COLO668 (cell line): ENCODE measurements at regions not wholly inside any gene's neighbourhood (a gene's known extent, or its start where the extent isn't known, plus 50 kb on each side); places are given as distances from the start of the nearest gene placed in this dataset.

ENCODE experiments used
- DNase-seq: peaks from one replicate; lab custom pipeline; 2025; ENCODE audit not compliant: unreplicated experiment; lab: John Stamatoyannopoulos, UW

DNA sequence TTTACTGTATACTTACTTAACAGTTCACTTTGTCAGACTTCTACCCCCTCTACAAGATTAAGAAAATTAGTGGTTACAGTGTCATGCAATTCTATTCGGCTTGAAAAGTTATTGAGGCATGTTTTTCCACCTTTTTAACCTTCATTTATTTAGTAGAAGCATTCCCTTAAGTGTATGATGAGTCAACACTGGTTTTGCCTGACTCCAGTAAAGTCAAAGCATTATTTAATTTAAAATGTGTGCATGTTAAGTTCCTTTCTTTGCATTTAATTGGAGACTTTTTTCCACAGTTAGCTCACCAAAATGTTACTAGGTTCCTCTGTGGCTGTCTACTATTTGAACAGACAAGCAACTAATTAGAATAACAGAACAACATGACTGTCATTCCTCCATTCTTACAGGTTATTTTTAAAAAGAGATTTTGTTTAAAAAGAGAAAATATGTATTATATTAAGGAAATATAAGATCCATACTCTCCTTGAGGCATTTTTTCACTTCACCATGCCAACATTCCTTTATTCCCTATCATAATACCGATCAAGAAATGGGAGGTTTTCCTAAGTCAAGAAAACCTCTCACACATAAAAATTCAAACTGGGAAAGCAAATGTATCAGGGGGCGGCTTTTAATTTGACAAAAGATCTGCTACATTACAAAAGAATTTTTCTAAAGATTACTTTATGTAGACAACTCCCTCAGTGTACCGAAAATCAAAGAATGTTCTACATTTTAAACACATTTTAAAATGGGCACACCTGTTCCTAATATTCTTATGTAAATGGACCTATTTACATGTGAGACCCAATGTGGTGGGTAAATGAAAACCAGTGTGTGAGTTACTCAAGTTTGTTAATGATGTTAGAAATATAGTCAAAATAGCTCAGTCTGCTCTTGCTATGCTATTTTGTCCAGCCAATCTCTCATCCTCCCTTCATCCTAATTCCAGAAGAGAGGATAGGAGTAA lies 361.2 kb downstream of the UTRN start:
- DNase-seq, result no peak

DNA sequence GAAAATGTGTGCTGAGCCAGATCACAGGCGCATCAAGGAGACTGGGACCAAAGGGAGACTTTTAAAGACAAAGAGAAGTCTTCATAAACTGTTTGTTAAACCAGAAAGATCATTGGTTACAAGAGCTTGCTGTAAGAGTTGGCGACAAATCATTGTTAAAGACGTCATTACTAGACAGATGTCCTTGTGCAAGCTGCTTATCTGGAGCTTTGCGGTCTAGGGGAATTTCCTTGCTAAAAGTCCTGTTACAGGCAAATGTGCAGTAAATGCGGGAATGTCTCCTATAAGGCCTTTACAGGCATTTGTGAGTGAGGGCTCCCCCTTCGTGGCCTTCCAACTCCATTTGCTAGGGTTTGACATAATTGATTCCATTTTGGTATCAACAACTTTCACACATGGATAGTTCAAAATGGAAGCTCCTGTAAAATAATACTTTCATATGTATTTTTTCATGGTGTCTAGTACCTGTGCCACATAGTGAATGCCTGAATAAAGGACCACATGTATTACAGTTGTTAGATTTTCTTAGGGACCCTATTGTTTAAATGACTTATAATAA lies 362.4 kb downstream of the UTRN start:
- DNase-seq, result no peak

DNA sequence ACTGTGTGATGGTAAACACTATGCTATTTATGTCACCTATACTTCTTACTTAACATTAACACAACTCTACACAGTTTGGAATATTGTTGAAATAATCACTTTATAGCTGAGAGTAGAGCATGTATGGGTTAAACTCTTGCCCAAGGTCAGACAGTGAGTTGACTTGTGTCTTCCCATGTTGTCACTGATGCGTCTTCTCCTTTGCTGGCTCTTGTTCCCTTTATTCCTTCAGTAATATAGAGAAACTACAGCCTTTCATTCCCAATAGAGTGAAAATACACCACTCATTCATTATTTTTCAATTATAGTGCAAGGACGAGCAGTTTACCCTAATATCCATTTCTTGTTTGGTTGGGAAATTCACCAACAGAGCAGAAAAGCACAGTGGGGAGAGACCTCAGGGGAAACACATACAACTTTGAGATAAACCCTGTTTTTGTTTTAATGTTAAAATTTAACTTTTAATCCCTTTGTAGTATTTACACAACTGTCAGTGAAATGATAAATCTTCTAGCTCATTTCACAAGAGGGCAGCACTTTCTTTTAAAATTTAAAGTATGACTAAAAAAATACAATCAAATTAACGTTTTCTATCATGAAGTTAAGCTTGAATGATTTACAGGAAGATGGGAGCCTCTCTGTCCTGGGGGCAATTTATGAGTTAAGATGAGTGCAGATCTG lies 363.0 kb downstream of the UTRN start:
- DNase-seq, result no peak

DNA sequence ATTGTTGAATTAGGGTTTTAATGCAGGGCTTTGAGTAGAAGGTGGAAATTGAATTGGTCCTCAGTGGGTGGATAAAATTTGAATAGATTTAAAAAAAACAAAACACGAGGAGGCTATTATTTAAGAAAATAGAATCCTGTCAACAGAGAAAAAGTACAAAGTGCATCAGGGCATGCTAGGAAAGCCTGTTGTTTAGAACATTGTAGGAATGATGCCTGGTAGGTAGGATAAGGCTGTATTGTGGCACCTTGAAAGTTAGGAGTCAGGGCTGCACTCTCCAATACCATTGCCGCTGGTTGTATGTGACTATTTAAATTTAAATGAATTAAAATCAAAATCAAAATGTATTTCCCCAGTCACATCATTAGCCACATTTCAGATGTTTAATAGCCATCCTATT lies 363.9 kb downstream of the UTRN start:
- no peak for DNase-seq

DNA sequence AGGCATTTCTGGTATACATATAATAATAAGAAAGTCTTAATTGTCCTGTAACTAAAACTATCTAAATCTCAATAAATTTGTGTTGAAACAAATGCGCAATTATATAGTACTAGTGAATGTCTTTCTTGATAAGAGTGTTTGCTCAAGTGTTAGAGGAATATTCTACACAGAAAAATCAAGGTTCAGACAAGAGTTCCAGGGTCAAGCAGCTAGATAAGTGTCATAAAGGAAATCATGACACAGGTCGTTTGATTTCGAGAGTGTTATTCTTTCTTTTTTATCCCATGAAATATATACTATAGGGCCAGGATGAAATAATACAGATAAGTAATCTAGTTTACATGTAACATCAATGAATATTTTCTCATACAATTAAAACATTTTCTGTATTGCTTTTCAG lies 366.1 kb downstream of the UTRN start:
- no peak for DNase-seq

DNA sequence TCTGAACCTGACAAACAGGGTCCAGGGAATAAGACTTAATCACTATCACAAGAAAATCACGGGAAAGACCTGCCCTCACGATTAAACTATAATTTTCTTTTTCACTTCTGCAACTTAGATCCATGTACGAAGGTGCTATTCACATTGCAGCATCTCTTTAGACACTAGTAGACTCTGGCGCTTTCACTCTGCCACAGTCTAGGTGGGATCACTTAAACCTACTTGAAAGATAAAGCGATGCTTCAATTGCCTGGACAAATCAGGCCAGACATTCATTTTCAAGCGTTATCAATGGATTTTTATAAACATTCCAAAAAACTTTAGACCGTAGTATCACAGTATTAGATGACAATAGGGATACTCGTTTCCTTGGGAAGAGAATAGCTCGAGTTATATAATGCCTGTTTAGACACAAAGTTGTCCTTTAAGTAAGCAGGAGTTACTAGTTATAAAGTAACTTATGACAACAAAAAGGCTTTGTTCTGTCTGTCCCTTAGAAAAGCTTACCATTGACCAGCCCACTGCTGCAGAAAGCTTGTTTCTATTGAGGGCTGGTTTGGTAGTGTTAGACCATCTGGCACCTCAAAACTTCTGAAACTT lies 367.3 kb downstream of the UTRN start:
- DNase-seq, result no peak

DNA sequence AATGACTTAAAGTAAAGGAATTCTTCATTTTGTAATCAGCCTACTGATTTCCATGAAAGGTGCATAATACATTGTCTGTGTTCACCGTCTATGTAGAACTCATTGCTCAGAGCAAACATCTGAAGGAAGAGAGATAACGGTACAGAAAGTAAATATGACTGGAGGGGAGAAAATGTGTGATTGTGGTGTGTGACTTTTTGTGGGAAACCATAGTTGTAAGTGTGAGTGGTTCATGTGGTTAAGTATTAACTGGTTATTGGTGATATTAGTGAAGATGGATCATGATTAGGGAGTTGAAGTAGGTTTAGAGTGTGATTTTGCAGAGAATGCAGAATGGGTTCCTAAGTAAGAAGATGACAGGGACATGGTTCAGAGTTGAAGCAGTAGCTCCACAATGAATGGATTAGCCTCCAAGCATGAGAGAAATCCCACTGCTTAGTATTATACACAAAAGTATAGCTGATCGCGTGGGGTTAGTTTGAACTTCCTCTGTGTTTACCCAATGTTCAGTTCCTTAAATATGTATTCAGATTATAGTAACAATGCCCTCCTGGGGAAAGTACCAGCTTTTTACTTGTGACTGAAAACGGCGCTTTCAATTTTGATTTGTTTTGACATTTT lies 368.9 kb downstream of the UTRN start:
- DNase-seq, result no peak

DNA sequence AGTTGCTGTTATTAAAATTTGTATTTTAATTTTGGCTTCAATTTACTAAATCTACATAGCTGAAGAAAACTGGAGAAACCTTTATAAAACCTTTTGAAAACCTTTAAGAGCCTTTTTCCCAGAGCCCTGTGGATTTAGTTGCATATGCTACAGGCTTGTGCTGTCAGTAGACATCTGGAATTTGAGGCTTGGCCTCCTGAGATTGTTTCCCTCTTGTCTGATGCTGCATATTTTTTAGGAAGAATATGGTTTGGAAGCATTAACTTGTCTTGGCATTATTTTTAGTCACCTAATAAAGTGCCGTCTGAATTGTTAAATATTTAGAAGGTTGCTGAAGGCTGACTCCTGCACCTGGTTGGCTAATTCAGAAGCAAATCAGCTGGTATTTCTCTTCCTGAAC lies 369.4 kb downstream of the UTRN start:
- no peak for DNase-seq

DNA sequence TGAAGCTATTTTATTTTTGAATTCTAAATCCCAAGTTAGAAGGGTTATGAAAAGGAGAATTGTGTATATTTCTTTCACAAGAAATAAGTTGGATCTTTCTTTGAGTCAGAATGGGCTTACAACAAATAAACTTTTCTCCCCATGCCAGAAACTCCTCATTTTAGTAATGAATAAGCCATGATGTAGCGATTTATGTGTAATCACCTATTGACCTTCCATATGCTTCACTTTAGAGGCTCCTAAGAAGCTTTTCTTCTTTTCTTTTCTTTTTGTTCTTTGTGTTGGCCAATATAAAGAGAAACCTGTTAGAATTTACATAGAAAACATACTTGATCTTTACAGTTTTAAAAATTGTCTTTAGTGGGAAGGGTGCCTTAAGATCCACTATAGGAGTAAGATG lies 370.2 kb downstream of the UTRN start:
- DNase-seq, result no peak

DNA sequence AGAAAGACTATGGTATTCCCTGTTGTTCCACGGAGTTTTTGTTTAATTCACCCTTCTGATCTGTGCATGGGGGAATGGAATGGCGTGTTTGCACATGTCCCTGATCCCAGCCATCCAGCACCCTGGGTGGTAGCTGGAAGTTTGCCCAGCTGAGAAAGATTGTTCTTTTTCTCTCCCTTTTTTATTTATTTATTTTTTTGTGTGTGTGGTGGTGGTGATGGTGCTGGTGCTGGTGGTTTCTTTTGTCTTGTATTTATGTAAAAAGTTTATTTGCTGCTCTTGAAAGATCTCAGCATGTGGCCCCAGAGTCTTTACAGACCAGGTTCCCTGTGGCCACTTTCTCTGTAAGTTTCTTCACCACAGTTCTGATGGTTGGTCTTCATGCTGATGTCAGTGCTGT lies 372.6 kb downstream of the UTRN start:
- peak; percentile 7 for DNase-seq

DNA sequence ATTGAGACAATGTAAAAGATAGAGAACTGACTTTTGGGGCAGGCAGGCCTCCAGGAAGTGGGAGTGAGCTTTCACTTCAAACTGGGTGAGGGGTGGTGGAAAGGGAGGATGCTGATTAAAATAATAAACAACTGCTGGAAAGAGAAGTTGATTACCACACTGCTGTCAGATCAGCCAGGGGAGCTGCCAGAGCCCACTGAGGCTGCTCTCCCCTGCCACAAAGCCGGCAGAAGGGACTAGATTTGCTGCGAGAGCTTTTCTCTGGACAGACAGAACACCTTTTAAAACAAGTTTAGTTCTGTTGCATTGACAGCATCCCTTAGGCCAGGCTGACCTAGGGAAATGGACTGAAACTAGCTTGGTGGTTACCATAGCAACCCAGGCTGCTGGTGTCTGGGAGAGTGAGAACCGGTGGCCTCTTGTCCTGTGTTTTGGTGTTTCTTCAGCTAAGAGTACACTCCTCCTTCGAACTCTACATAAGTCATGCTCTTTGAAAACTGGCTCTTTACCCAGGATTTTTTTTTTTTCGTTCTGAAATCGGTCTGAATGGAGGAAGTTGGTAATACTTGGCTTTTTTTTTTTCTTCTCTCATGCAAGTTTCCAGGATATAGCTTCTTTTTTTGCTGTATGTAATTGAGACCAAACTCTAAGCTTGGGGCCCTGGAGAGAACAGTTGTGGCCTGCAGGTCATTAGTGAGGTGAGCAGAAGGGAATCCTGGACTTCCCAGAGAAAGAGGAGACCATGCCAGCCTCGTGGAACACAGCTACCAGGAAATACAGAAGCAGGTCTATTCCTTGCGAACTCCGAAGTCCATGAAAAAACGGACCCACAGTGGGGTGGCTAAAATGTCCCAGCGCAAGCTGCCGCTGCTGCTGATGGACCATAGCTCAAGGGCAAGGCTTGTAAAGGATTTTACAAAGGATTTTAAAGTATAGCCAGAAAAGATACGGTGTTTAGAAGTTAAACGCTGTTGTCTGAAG lies 374.4 kb downstream of the UTRN start:
- DNase-seq, result peak; percentile 1

DNA sequence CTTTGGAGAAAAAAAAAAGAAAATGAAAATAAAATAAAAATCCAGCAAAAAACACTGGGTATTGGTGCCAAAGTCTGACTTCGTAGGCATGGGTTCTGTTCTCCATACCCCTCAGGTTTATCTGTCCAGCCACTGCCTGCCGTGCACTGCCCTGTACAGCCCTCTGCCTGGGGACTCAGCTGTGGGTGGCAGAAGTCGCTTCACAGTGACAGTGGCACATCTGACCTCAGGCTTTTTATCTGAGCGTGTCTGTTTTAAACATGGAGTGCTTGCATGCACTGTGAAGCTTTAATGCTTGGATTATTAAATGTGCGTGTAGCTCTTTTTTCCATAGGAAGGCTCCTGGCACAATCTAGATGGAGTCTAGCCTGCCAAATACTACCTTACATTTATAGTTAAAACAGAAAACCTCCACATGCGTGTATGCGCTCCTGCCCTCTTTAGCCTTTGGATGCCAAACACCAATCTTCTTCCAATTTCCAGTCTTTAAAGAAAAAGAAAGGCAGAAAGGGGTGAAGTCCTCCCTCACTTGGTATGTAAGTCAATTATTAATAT lies 375.5 kb downstream of the UTRN start:
- DNase-seq, result no peak

DNA sequence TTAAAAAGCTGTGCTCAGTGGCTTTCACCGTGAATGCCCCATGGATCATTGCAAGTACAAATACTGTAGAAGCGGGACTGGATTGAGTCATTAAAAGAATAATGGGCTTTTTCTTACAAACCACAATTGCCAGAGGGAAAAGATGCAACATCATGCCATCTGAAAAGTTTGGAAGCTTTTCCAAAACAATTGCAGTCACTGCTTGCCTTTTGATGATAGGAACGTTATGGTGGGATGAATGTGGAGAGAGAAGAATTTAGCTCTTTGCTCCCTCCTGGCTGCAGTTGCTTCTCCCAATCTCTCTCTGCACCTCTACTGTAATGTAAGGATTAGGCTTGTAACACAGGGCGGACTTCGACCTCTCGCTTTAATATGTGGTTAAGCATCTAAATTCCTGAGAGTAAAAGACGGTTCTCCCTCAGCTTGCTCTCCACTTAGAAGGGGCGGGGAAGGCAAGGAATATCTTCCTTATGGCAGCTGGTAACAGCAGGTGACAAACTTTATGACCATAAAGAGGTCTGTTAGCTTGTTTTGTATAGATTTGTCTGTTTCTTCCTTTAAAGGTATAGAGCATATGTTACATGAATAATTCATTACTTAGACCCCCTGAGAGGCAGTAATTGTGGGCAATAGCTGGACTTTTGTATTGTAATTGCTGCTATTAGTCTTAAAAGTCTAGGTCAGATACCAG lies 376.1 kb downstream of the UTRN start:
- DNase-seq, result peak; percentile 31

DNA sequence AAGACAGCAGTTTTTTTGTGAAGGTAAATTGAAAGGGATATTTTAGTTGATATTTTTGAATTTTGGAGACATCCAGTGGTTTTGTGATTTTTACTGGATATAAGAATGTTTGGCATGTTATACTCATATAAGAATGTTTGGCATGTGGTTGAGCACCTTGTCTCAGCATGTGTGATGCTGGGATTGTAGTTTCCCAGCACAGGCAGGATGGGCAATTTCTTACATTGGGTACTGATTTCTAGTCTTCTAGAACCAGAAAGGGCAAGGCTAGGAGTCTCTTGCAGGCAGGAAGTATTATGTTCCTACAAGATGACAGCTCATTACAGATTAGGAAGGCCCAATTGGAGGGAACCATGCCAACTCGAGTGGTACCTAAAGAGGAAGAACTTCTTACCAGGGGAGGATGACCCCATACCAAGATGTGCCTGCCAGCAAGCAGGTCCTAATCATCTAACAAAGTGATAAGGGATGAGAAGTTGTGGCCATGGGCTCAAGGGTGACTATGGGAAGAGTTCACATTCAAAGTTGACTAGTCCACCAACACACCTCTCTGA lies 377.8 kb downstream of the UTRN start:
- no peak for DNase-seq

DNA sequence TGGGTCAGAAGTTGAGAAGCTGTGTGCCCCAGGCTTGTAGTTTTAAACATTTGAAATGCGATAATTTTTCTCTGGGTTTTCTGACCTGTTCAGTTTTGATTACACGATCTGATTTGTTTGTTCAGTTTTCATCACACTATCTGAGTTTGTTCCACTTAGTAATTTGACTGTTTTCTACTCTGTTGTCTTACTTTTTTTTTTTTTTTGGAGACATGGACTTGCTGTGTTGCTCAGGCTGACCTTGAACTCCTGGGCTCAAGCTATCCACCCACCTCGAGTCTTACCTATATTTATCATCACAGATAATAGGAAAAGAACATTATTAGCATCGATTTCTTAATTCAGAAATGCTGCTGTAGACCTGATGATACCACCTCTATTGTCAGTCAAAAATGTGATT lies 379.1 kb downstream of the UTRN start:
- no peak for DNase-seq

DNA sequence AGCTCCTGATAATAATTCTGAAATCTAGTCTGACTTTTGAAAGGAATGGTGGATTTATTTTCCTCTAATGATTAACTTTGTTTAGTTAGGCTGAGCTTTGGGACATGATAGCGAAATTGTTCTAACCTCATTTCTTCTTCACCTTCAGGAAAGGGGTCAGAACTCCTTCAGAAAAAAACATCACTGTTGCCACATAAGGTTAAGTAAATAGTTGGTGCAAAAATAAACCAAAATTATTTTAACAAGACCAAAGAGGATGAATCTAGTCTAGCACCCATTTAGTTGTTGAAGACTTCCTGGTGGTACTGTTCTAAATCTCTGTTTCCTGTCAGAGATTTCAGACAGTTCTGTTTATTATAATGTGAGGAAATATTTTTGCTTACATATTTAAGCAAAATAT lies 379.8 kb downstream of the UTRN start:
- no peak for DNase-seq

DNA sequence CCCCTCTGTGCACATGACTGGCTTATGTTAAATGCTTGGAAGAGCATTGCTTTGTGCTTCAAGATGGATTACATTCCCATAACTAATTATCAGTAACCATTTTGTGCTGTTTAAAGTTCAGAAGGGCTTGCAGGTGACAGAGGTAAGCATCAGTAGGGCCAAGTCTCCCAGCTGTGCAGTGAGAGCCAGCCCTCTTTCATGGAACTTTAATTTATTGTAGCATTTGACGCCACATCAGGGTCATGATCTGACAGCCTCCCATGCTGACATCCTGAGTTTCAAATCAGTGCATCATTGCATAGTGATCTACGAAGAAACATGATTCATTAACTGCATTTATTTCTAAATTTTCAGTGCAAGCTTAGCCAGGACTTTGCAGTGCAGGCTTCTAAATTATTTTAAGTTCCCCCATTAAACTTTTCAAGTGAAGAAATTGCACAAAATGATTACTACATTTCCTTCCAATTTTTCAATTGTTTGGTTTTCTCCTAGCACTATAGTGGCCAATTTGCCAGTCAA lies 380.9 kb downstream of the UTRN start:
- no peak for DNase-seq

DNA sequence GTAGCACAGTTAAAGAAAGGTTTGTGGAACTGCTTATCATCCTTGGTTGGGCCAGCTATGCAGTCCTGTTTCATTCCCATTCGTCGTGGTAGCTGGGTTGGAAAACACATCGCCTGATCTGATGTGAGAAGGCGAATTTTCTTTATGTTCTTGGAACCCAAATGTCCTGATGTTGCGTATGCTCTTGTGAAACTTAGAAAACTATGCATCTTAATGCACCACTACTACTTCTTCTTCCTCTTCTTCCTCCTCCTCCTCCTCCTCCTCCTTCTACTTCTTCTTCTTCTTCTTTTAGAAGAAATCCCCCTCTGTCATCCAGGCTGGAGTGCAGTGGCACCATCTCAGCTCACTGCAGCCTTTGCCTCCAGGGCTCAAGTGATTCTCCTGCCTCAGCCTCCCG lies 381.6 kb downstream of the UTRN start:
- DNase-seq, result no peak
